ENCODE measurements at regions not wholly inside any gene's neighbourhood (a gene's known extent, or its start where the extent isn't known, plus 50 kb on each side); places are given as distances from the start of the nearest gene placed in this dataset.

- TF ChIP-seq, protein P1, sequence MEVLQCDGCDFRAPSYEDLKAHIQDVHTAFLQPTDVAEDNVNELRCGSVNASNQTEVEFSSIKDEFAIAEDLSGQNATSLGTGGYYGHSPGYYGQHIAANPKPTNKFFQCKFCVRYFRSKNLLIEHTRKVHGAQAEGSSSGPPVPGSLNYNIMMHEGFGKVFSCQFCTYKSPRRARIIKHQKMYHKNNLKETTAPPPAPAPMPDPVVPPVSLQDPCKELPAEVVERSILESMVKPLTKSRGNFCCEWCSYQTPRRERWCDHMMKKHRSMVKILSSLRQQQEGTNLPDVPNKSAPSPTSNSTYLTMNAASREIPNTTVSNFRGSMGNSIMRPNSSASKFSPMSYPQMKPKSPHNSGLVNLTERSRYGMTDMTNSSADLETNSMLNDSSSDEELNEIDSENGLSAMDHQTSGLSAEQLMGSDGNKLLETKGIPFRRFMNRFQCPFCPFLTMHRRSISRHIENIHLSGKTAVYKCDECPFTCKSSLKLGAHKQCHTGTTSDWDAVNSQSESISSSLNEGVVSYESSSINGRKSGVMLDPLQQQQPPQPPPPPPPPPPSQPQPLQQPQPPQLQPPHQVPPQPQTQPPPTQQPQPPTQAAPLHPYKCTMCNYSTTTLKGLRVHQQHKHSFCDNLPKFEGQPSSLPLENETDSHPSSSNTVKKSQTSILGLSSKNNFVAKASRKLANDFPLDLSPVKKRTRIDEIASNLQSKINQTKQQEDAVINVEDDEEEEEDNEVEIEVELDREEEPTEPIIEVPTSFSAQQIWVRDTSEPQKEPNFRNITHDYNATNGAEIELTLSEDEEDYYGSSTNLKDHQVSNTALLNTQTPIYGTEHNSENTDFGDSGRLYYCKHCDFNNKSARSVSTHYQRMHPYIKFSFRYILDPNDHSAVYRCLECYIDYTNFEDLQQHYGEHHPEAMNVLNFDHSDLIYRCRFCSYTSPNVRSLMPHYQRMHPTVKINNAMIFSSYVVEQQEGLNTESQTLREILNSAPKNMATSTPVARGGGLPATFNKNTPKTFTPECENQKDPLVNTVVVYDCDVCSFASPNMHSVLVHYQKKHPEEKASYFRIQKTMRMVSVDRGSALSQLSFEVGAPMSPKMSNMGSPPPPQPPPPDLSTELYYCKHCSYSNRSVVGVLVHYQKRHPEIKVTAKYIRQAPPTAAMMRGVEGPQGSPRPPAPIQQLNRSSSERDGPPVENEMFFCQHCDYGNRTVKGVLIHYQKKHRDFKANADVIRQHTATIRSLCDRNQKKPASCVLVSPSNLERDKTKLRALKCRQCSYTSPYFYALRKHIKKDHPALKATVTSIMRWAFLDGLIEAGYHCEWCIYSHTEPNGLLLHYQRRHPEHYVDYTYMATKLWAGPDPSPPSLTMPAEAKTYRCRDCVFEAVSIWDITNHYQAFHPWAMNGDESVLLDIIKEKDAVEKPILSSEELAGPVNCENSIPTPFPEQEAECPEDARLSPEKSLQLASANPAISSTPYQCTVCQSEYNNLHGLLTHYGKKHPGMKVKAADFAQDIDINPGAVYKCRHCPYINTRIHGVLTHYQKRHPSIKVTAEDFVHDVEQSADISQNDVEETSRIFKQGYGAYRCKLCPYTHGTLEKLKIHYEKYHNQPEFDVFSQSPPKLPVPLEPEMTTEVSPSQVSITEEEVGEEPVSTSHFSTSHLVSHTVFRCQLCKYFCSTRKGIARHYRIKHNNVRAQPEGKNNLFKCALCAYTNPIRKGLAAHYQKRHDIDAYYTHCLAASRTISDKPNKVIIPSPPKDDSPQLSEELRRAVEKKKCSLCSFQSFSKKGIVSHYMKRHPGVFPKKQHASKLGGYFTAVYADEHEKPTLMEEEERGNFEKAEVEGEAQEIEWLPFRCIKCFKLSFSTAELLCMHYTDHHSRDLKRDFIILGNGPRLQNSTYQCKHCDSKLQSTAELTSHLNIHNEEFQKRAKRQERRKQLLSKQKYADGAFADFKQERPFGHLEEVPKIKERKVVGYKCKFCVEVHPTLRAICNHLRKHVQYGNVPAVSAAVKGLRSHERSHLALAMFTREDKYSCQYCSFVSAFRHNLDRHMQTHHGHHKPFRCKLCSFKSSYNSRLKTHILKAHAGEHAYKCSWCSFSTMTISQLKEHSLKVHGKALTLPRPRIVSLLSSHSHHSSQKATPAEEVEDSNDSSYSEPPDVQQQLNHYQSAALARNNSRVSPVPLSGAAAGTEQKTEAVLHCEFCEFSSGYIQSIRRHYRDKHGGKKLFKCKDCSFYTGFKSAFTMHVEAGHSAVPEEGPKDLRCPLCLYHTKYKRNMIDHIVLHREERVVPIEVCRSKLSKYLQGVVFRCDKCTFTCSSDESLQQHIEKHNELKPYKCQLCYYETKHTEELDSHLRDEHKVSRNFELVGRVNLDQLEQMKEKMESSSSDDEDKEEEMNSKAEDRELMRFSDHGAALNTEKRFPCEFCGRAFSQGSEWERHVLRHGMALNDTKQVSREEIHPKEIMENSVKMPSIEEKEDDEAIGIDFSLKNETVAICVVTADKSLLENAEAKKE (CRISPR knock-in tag; IDR thresholded peaks at IDR 0.05), result no peak
- TF ChIP-seq EZH2 (IDR thresholded peaks at IDR 0.05; ENCODE audit: low read depth, unreplicated experiment) (no peak), ZNF331 (CRISPR knock-in tag; IDR thresholded peaks at IDR 0.05; ENCODE audit: low read depth) (no peak)
- TF ChIP-seq, protein P2, sequence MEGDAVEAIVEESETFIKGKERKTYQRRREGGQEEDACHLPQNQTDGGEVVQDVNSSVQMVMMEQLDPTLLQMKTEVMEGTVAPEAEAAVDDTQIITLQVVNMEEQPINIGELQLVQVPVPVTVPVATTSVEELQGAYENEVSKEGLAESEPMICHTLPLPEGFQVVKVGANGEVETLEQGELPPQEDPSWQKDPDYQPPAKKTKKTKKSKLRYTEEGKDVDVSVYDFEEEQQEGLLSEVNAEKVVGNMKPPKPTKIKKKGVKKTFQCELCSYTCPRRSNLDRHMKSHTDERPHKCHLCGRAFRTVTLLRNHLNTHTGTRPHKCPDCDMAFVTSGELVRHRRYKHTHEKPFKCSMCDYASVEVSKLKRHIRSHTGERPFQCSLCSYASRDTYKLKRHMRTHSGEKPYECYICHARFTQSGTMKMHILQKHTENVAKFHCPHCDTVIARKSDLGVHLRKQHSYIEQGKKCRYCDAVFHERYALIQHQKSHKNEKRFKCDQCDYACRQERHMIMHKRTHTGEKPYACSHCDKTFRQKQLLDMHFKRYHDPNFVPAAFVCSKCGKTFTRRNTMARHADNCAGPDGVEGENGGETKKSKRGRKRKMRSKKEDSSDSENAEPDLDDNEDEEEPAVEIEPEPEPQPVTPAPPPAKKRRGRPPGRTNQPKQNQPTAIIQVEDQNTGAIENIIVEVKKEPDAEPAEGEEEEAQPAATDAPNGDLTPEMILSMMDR (conservative IDR thresholded peaks at IDR 0.05; ENCODE audit: low read depth in 2 of 2), result no peak
- TF ChIP-seq, protein P3, sequence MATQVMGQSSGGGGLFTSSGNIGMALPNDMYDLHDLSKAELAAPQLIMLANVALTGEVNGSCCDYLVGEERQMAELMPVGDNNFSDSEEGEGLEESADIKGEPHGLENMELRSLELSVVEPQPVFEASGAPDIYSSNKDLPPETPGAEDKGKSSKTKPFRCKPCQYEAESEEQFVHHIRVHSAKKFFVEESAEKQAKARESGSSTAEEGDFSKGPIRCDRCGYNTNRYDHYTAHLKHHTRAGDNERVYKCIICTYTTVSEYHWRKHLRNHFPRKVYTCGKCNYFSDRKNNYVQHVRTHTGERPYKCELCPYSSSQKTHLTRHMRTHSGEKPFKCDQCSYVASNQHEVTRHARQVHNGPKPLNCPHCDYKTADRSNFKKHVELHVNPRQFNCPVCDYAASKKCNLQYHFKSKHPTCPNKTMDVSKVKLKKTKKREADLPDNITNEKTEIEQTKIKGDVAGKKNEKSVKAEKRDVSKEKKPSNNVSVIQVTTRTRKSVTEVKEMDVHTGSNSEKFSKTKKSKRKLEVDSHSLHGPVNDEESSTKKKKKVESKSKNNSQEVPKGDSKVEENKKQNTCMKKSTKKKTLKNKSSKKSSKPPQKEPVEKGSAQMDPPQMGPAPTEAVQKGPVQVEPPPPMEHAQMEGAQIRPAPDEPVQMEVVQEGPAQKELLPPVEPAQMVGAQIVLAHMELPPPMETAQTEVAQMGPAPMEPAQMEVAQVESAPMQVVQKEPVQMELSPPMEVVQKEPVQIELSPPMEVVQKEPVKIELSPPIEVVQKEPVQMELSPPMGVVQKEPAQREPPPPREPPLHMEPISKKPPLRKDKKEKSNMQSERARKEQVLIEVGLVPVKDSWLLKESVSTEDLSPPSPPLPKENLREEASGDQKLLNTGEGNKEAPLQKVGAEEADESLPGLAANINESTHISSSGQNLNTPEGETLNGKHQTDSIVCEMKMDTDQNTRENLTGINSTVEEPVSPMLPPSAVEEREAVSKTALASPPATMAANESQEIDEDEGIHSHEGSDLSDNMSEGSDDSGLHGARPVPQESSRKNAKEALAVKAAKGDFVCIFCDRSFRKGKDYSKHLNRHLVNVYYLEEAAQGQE (IDR thresholded peaks at IDR 0.05; ENCODE audit: unreplicated experiment), result no peak
Measured at GRCh38 chr1:229027158-229027557, 243.8 kb upstream of the RAB4A start (continued).

Measured in GM23338 (cell line).